HG02938 (cell line): ENCODE measurements at regions not wholly inside any gene's neighbourhood (a gene's known extent, or its start where the extent isn't known, plus 50 kb on each side); places are given as distances from the start of the nearest gene placed in this dataset.
"Not testable (repeated sequence)": the region's sequence is repeated elsewhere in the genome, so short reads cannot be mapped to it uniquely, and the experiment has no call there.

Source experiments
- ATAC-seq: cut with Tn5 transposase; IDR thresholded peaks from one replicate; pipeline ENCODE4 v1.9.1; 2021; ENCODE audit warnings: mild to moderate bottlenecking, moderate library complexity; ENCODE audit not compliant: unreplicated experiment

DNA sequence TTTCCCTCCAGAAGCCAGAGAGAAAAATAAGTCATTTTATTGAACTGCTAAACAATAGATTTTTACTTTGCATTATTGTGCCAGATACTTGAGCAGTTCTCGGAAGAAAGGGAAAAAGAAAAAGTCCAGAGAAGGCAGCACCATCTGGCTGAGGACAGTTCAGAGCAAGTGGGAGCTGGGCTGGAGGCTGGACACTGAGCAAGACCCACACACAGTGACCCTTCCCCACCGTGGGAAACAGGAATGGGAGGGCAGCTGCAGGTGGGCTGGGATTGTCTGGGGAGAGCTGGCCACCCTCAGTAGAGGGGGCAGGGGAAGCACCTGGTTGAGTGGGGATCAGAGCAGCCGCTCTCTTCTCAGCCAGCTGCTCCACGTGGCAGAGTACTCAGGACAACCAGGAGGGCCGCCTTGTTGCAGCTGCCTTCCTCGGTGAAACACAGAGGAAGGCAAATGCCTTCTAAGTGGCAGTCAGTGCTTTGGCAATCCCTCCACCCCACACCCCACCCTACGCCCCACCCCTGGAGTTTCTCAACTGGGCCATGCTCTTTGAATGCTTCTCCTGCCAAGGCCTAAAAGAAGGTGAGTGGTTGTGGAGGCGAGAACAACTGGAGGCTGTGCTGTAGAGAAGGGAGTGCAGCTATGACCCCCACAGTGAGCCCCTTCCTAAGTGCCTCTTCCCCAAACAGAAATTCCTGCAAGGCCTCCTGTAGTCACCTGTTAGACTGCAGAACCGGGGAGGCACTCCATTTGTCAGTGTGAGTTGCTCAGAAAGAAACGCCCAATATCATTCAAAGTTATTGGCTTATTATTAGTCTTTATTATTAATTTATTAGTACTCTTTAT is 179.3 kb downstream of the ZIC5 start:
- no peak for ATAC-seq

DNA sequence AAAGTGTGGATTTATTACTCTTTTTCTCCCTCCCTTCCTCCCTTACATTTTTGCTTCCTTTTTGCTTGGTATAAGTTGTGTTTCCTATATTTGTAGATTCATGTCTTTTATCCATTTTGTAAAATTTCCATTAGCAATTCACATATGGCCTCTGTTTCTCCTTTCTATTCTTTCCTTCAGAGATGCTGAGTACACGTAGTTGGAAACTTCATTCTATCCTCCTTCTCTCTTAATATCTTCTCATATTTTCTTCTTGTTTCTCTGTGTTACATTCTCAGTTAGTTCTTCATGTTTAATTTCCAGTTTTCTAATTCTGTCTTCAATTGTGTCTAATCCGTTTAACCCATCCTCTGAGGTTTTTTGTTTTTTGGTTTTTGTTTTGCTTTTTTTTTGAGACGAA is 188.9 kb downstream of the ZIC5 start:
- ATAC-seq = no peak

DNA sequence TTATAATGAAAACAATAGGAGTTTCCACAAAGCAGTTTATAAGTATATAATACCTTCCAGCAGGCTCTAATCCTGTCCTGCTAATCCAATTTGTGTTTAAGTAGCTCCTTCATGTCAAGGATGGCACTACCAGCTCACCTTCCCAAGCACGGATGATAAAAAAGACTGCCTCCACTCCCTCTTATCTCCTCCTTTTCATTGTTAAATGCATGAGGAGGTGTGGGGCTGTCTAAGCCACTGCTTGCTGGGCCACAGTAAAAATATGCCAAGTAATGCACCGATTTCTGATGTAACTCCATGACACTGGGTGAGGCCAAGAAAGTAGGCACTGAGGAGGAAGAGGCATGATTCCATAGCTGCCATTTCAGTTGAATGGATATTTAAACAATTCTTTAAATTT is 193.1 kb downstream of the ZIC5 start:
- ATAC-seq = no peak

DNA sequence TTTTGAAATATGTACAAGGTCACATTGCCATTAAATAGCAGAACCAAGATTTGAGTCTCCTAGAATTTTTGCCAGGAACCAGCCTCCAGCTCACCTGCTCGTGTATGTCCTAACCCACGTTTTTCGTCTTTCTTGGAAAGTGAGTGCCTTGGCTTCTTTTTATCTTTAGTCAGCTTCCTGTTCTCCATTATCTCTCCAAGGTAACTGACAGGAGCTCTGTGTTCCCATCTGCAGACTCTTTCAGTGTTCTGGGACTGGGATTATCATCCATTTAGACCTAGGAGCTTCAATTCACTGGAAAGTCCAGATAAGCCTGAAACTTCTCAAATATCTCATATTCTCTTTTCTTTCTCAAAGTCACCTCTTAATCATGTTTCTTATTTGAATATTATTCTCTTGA is 193.7 kb downstream of the ZIC5 start:
- no peak for ATAC-seq

DNA sequence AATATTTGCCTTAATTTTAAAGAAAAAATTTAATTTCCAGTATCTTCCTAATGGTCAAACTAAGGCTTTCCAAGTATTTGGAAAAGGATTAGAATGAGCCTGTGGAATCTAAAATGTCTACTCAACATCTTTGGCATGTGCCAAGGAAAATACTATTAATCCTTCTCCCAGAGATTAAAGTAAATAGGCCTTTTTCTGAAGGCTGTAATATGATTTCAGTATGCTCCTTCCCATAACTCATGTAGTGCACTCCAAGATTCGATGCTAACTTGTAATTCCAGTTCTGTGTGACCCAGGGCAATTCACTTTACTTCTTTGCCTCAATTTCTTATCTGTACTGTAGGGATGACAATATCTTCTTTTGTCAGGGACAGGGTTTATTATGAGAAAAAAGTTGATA is 196.9 kb downstream of the ZIC5 start:
- no peak for ATAC-seq

- ATAC-seq = no peak
Measured at GRCh38 chr13:99768986-99769385, 202.6 kb downstream of the ZIC5 start.

DNA sequence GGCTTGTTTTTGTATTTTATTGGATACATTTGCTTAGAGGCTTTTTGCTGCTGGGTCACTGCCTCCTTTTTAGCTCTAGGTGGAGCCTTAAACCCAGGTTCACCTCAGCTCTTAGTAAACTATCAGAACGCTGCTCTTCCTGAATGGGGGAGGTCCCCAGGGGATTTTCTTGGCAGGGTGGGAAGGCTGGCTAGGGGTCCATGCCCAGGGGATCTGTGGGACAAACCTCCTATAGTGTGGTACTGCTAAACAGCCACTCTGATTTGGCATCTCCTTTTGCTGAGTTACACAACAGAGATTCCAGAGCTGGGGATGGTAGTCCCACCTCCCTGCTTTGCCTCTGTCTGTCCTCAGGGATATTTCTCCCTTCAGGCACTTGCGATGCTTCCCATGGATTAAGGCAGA is 204.9 kb downstream of the ZIC5 start:
- ATAC-seq = no peak

DNA sequence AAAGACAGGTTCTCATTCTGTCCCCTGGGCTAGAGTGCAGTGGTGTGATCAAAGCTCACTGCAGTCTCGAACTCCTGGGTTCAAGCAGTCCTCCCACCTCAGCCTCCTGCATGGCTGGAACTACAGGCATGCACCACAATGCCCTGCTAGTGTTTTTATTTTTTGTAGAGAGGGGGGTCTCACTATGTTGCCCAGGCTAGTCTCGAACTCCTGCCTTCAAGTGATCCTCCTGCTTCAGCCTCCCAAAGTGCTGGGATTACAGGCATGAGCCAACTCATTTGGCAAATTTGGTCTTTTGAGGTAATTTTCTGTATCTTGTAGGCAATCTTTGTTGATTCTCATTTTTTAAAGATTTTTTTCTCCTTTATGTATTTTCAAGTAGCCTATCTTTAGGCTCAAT is 205.7 kb downstream of the ZIC5 start:
- ATAC-seq = no peak

DNA sequence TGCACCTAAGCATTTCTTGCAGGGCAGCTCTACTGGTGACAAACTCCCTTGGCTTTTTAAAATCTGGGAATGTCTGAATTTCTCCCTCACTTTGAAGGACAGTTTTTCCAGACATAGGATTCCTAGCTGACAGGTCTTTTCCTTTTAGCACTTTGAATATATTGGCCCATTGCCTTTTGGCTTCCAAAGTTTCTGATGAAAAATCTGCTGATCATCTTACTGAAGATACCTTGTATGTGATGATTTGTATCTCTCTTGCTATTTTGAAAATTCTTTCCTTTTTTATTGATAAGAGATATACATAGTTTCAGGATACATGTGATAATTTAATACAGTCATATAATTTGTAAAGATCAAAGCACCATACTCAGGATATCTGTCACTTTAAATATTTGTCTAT is 211.1 kb downstream of the ZIC5 start:
- no peak for ATAC-seq

DNA sequence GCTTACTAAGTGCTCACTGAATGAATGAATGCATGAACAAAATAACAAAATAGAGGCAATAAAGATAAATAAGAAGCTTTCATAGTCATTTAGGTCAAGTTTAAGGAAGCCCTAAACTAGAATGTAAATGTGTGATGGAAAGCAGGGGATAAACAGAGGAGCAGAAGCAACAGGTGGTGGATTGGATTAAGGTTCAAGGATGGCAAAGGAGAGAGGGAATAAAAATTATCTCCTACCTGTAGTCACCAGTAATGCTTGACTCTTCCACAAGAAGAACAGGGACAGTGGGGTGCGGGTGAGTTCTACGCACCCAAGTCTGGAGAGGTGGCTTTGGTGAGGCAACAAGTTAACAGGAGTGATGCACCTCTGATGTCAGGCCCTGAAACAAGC is 212.4 kb downstream of the ZIC5 start:
- ATAC-seq = no peak

DNA sequence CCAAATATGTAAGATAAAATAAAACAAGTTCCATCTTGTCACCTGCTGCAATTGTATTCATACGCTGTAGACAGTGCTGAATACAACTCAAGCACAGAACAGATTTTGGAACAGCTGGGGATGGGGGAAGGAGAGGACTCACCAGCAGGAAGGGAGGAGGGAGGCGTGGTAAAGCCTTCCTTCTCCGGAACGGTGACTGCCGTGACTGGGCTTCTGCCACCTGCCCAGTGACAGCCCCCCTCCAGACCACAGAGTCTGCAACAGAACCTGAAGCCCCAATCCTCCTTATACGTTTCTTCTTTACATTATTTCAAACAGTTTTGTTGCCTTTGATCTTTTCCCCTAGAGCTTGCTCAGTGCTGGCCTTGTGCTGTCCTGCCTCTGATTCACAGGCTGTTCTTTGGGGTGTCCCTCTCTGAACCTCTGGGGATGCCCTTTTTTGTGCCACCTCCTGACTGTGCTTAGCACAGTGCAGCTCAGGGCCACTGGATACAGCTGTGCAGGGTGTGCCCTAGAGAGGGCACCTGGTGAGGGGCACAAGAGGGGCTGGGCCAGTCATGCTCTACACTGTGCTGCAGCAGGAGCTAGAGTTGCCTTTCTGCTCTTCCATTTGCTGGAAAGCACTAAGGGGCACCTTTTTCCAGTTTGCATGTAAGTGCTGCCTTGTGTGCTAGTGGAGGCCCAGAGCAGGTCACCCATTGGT is 213.0 kb downstream of the ZIC5 start:
- ATAC-seq = no peak

GRCh38 chr13:99757756-99758459 is 213.7 kb downstream of the ZIC5 start:
- no peak for ATAC-seq

GRCh38 chr13:99756281-99756680 is 215.3 kb downstream of the ZIC5 start:
- ATAC-seq = no peak

GRCh38 chr13:99754750-99755149 is 216.8 kb downstream of the ZIC5 start:
- ATAC-seq = not testable (repeated sequence)

DNA sequence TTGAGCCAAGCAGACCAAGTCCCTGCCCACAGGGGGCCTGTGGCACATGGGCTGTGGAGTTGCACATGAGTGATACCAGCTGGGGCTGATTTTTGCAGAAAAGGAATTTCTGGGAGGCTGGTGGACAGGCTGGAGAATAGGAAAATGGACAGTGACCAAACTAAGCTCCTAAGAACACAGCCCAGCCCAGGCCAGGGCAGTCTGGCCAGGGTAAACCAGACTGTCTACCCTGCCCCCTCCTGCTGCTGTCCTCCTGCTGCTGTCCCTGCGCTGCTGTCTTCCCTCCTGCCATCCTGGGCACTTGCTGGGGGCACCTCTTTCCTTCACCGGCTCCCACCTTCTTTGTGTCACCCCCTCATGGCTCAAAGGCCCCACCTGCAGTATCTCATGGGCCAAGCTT is 219.2 kb downstream of the ZIC5 start:
- ATAC-seq = no peak

GRCh38 chr13:99751517-99752199 is 219.9 kb downstream of the ZIC5 start:
- ATAC-seq = no peak

- no peak for ATAC-seq
Measured at GRCh38 chr13:99750951-99751350, 220.6 kb downstream of the ZIC5 start.

DNA sequence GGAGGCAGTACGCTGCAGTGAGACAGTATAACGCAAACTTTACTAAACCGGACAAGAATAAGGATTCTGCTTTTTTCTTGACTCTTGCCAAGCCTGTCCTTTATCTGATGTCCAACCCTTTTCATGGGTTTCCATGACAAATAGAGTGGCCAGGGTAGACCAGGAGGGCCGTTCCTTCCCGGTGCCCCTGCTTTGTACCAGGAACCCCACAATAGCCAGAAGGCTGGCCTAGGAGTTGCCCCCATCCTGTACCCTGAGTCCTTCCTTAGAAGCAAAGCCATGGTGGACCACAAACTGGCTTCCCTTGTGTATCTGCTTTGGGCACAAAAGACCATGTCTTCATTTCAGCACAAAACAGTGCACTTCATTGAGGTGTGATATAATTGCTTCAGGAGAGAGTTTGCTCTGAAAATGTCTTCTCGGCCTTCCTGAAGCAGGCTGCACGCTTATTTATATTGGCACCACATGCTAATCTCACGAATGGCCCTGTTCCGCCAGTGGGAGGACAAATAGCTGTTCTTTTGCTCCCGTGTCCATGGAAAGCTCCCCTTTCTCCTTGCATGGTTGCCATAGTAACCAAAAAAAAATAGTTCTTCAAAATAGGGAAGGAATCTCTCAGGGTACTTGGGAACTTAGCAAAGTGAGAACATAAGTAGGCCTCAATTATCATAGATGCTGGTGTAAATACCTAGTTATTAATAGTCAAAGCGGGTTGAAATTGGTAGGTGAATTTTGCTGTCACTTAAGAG is 222.1 kb downstream of the ZIC5 start:
- no peak for ATAC-seq

DNA sequence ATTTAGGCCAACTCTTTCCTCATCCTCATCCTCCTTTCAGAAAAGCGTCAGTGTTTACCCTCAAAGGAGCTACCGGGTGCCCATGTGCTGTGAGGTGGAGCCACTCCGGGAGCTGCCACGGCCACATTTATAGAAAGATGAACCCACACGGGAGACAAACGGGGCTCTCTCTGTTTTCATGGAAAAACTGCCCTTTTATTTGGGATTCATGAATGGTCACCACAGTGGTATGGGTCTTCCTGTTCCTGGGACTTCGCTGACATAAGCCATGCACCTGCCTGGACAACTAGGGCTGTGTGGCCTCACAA is 224.2 kb downstream of the ZIC5 start:
- no peak for ATAC-seq

DNA sequence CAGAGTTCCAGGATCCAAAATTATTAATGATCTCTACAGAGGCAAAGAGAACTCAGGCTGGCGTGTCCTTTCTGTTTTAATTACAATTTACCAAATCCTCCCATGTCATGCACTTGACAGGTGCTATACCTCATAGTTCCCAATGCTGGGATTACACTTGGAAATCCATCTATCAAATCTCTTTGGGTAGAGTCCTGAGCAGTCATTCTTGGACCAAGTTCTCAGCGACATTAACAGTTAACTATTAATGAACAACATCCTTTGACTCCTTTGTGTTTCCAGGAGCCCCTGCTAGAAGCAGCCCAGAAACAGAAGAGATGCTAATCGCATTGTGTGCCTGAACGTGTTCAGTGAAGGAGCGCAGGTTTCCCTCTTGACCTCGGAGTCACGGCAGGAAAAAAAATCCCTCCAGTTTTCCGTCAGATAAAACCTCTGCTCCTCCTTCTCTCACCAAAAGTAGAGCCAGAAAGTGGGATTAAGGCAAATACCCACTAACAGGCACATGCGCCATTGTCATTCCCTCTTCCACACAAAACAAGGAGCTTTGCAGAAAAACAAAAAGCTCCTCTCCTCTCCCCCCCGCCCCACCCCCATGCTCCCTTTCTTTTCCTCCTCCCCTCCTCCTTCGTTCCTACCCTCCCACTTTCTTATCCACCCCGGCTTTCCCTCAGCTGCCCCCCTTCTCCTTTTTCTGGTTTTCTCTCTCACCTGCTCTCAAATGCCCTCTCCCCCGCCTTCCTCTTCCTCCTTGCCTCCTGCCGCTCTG is 224.7 kb downstream of the ZIC5 start:
- ATAC-seq = no peak
